Esophagus squamous epithelium (tissue), 5 donors: ENCODE measurements at regions not wholly inside any gene's neighbourhood (a gene's known extent, or its start where the extent isn't known, plus 50 kb on each side); places are given as distances from the start of the nearest gene placed in this dataset.
"Not testable (repeated sequence)": the region's sequence is repeated elsewhere in the genome, so short reads cannot be mapped to it uniquely, and the experiment has no call there.

Experiments used
- DNase-seq: peaks from one replicate; lab custom pipeline; 2025; lab: John Stamatoyannopoulos, UW
- H3K27ac ChIP-seq, 4 donors: fragments of 200-600 bp; sonication (generic); one replicate each; pipeline ENCODE4 v1.5.1; 2016 to 2019; ENCODE audit warnings: mild to moderate bottlenecking in 1 of 4
- H3K27me3 ChIP-seq, 4 donors: fragments of 200-600 bp; sonication (generic); 1 replicate in 3 of 4; 2 replicates in 1 of 4; pipeline versions ENCODE4 v1.5.1 to v1.6.0; 2017 to 2021; ENCODE audit warnings: antibody characterized with exemption in 1 of 4
- H3K36me3 ChIP-seq, 3 donors: fragments of 200-600 bp; sonication (generic); one replicate each; pipeline ENCODE4 v1.5.1; 2016 to 2019
- H3K4me1 ChIP-seq, 3 donors: fragments of 200-600 bp; sonication (generic); one replicate each; pipeline ENCODE4 v1.5.1; 2017 to 2019
- H3K4me3 ChIP-seq, 4 donors: fragments of 200-600 bp; sonication (generic); 1 replicate in 3 of 4; 2 replicates in 1 of 4; pipeline ENCODE4 v1.5.1; 2016 to 2019; ENCODE audit warnings: mild to moderate bottlenecking in 2 of 4, moderate library complexity in 1 of 4
- H3K9me3 ChIP-seq, 3 donors: fragments of 200-600 bp; sonication (generic); one replicate each; pipeline ENCODE4 v1.5.1; 2016 to 2019
- CTCF ChIP-seq, 6 experiments: fragments of 450-650 bp in 4 of 6; fragments of 200-600 bp in 2 of 6; sonication (generic) in 2 of 6; IDR thresholded peaks; one replicate each; pipeline ENCODE4 v1.5.1; 2016 to 2019; ENCODE audit warnings: antibody characterized with exemption in 6 of 6, mild to moderate bottlenecking in 4 of 6, moderate library complexity in 4 of 6
- POLR2A ChIP-seq, 4 donors: fragments of 450-650 bp; IDR thresholded peaks; one replicate each; pipeline ENCODE4 v1.6.1; 2017; ENCODE audit warnings: antibody characterized with exemption in 4 of 4, mild to moderate bottlenecking in 4 of 4, moderate library complexity in 3 of 4
- WGBS, 2 donors: methylation state at CpG; one replicate each; pipeline ENCODE4 v1.1.5; 2018; 5-methylcytosine and 5-hydroxymethylcytosine counted together
- intact Hi-C: fragments of 100-400 bp; cut with DNase I; formaldehyde crosslinking; loops from one replicate; pipeline ENCODE4 v1.15.0; 2022
- donor health status: DM: yes; HTN: yes; CAD: no.

GRCh38 chr5:104891596-104891995 lies 1329.0 kb upstream of the NUDT12 start:
- H3K36me3 ChIP-seq, result no peaks in the 10 kb centered on the region
- H3K9me3 ChIP-seq, result no peaks in the 10 kb centered on the region
- H3K4me1 ChIP-seq, result no peaks in the 10 kb centered on the region
- no peak for TF ChIP-seq CTCF (IDR thresholded peaks at IDR 0.05)
- TF ChIP-seq POLR2A (IDR thresholded peaks at IDR 0.05), result no peak
- H3K4me3 ChIP-seq, result no peak overlapping the region
- no peak overlapping the region for H3K27ac ChIP-seq
- intact Hi-C loops, result no loop called here
- H3K27me3 ChIP-seq, result no peaks in the 10 kb centered on the region
- WGBS, 2 donors, result 48 to 66% methylated on average over 3 of the region's 3 CpGs
- no peak for DNase-seq

GRCh38 chr5:104890767-104891166 lies 1328.2 kb upstream of the NUDT12 start:
- DNase-seq, result no peak
- Histone ChIP-seq H3K4me1 (no peaks in the 10 kb centered on the region), H3K9me3 (no peaks in the 10 kb centered on the region), H3K36me3 (no peaks in the 10 kb centered on the region), H3K27me3 (no peaks in the 10 kb centered on the region), H3K27ac (no peak overlapping the region), H3K4me3 (no peak overlapping the region)
- intact Hi-C loops, result no loop called here
- WGBS, 2 donors, result 44 to 72% methylated on average over 1 of the region's 1 CpG
- no peak for TF ChIP-seq CTCF (IDR thresholded peaks at IDR 0.05)
- TF ChIP-seq POLR2A (IDR thresholded peaks at IDR 0.05), result no peak

GRCh38 chr5:104859437-104859836 lies 1296.8 kb upstream of the NUDT12 start:
- no peak for TF ChIP-seq CTCF (IDR thresholded peaks at IDR 0.05)
- no peak for TF ChIP-seq POLR2A (IDR thresholded peaks at IDR 0.05)
- Histone ChIP-seq H3K27me3 (no peaks in the 10 kb centered on the region), H3K36me3 (no peaks in the 10 kb centered on the region), H3K4me1 (no peaks in the 10 kb centered on the region), H3K9me3 (no peaks in the 10 kb centered on the region), H3K27ac (no peak overlapping the region), H3K4me3 (no peak overlapping the region)
- DNase-seq, result no peak
- intact Hi-C loops, result no loop called here
- WGBS, 2 donors, result 41 to 43% methylated on average over 4 of the region's 4 CpGs

- H3K4me1 ChIP-seq, DNase-seq, intact Hi-C loops, H3K36me3 ChIP-seq, H3K27ac ChIP-seq, H3K4me3 ChIP-seq, H3K9me3 ChIP-seq, H3K27me3 ChIP-seq: not testable (repeated sequence)
- 48 to 74% methylated on average over 5 of the region's 5 CpGs for WGBS, 2 donors
Observed at GRCh38 chr5:104852099-104852498, 1289.5 kb upstream of the NUDT12 start.

GRCh38 chr5:104845541-104845940 lies 1283.0 kb upstream of the NUDT12 start:
- Histone ChIP-seq H3K27me3 (no peaks in the 10 kb centered on the region), H3K4me1 (no peaks in the 10 kb centered on the region), H3K4me3 (no peak overlapping the region), H3K27ac (no peak overlapping the region), H3K9me3 (peaks cover 0 to 6% (median 0%) of the 10 kb centered on the region in 3 donors), H3K36me3 (no peaks in the 10 kb centered on the region)
- 35% methylated on average over 4 of the region's 4 CpGs for WGBS, 2 donors
- TF ChIP-seq POLR2A (IDR thresholded peaks at IDR 0.05), result no peak
- TF ChIP-seq CTCF (IDR thresholded peaks at IDR 0.05), result no peak
- intact Hi-C loops, result no loop called here
- no peak for DNase-seq

GRCh38 chr5:104843822-104844221 lies 1281.2 kb upstream of the NUDT12 start:
- H3K27ac ChIP-seq, result no peak overlapping the region
- no peaks in the 10 kb centered on the region for H3K4me1 ChIP-seq
- H3K4me3 ChIP-seq, result no peak overlapping the region
- WGBS, 2 donors, result 22 to 29% methylated on average over 2 of the region's 2 CpGs
- H3K36me3 ChIP-seq, result no peaks in the 10 kb centered on the region
- no peaks in the 10 kb centered on the region for H3K9me3 ChIP-seq
- TF ChIP-seq POLR2A (IDR thresholded peaks at IDR 0.05), result no peak
- no peak for TF ChIP-seq CTCF (IDR thresholded peaks at IDR 0.05)
- intact Hi-C loops, result no loop called here
- DNase-seq, result no peak
- no peaks in the 10 kb centered on the region for H3K27me3 ChIP-seq
